Naive thymus-derived CD4-positive, alpha-beta T cell (primary cell): ENCODE measurements at regions not wholly inside any gene's neighbourhood (a gene's known extent, or its start where the extent isn't known, plus 50 kb on each side); places are given as distances from the start of the nearest gene placed in this dataset. TPM values are rescaled to one million over a fixed set of nuclear protein-coding genes. Genes with fewer than 3 reads are reported as not detected.

Experiments used
- microRNA-seq: library from miRNA; unstranded; fragments of <30 nt; microRNA quantifications from one replicate; pipeline ENCODE4 v1.2.0, GENCODE V29; 2022; ENCODE audit warnings: borderline microRNAs expressed

Small RNA genes in the stretch of these regions (microRNA-seq; reads per million reads assigned to microRNA genes)
- gene MIR1185-1: not detected
- gene MIR1185-2: not detected
- not detected for gene MIR1193
- not detected for gene MIR1197
- not detected for gene MIR134
- gene MIR154: not detected
- not detected for gene MIR299
- not detected for gene MIR300
- gene MIR323A: not detected
- not detected for gene MIR323B
- gene MIR329-1: not detected
- not detected for gene MIR329-2
- 4.1 reads per million for gene MIR369
- gene MIR376A1: not detected
- not detected for gene MIR376A2
- gene MIR376B: not detected
- 3.6 reads per million for gene MIR376C
- gene MIR377: not detected
- not detected for gene MIR379
- gene MIR380: not detected
- gene MIR381: not detected
- gene MIR382: not detected
- not detected for gene MIR409
- 4.1 reads per million for gene MIR411
- not detected for gene MIR412
- gene MIR485: not detected
- gene MIR487A: not detected
- 2.6 reads per million for gene MIR487B
- 1.6 reads per million for gene MIR494
- gene MIR495: not detected
- not detected for gene MIR496
- not detected for gene MIR539
- gene MIR541: not detected
- gene MIR543: not detected
- gene MIR544A: not detected
- not detected for gene MIR654
- not detected for gene MIR655
- not detected for gene MIR656
- gene MIR668: not detected
- gene MIR758: not detected
- not detected for gene MIR889
